ENCODE measurements at regions not wholly inside any gene's neighbourhood (a gene's known extent, or its start where the extent isn't known, plus 50 kb on each side); places are given as distances from the start of the nearest gene placed in this dataset.

- TF ChIP-seq ATF2 (IDR thresholded peaks at IDR 0.05; ENCODE audit: low read length) (no peak), ATF3 (IDR thresholded peaks at IDR 0.05; ENCODE audit: insufficient read depth, low read depth, low read length) (no peak), BRCA1 (IDR thresholded peaks at IDR 0.05; ENCODE audit: low read depth, low read length) (no peak), JUN (IDR thresholded peaks at IDR 0.05; ENCODE audit: low read depth, low read length) (no peak)
Observed at GRCh38 chr14:22410497-22410896, 178.5 kb downstream of the DAD1 start (continued).
